ENCODE measurements at regions not wholly inside any gene's neighbourhood (a gene's known extent, or its start where the extent isn't known, plus 50 kb on each side); places are given as distances from the start of the nearest gene placed in this dataset.
A peak's percentile ranks its signal among the peaks of the same experiment; 100 is the strongest.

DNA sequence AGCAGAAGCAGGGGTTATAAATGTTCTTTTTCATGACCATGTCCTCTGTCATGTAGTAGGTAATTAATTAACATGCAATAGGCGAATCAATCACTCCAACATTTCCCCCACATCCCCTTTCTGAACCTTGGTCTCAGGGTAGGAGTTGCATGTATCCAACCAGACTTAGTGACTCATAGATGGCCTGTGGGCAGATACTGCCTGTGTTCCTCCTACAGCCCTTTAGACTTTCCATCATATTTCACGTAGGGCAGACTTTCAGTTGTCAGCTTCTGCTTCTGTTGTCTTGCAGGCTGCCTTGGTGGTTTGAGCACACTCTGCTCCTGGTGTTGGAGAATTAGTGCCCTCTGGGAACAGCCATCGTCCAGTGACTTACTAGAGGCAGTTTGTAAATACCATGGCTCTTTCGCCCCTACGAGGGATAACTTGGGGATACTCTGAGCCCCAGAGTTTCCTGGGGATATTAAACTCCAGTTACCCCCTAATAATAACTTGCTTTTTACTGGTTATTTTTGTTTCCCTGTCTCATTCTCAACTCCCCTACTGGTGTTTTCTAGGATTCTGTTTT is 244.4 kb downstream of the EDEM1 start (continued):
- TF ChIP-seq ATF2 (CRISPR knock-in tag; IDR thresholded peaks at IDR 0.05) (no peak), NR1H2 (CRISPR knock-in tag; IDR thresholded peaks at IDR 0.05) (no peak), NFE2L1 (tag; IDR thresholded peaks at IDR 0.05; ENCODE audit: borderline replicate concordance, low read depth) (no peak), CHD1 (IDR thresholded peaks at IDR 0.05; ENCODE audit: low read length) (no peak), MCM7 (IDR thresholded peaks at IDR 0.05) (no peak), ZNF717 (CRISPR knock-in tag; IDR thresholded peaks at IDR 0.05) (no peak), ARID1B (IDR thresholded peaks at IDR 0.05) (peak; percentile 62), FOS (IDR thresholded peaks at IDR 0.05; ENCODE audit: extremely low read depth, insufficient read length) (peak; percentile 24), SMARCA4 (IDR thresholded peaks at IDR 0.05) (peak; percentile 42; the same call in 1 of the 2 replicates), MGA (IDR thresholded peaks at IDR 0.05) (no peak), ILF3 (IDR thresholded peaks at IDR 0.05; ENCODE audit: borderline replicate concordance) (no peak), HOXB6 (CRISPR knock-in tag; IDR thresholded peaks at IDR 0.05; ENCODE audit: borderline replicate concordance) (no peak)
- TF ChIP-seq, protein P1, sequence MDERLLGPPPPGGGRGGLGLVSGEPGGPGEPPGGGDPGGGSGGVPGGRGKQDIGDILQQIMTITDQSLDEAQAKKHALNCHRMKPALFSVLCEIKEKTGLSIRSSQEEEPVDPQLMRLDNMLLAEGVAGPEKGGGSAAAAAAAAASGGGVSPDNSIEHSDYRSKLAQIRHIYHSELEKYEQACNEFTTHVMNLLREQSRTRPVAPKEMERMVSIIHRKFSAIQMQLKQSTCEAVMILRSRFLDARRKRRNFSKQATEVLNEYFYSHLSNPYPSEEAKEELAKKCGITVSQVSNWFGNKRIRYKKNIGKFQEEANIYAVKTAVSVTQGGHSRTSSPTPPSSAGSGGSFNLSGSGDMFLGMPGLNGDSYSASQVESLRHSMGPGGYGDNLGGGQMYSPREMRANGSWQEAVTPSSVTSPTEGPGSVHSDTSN (CRISPR knock-in tag; IDR thresholded peaks at IDR 0.05; ENCODE audit: low read depth) = no peak
- TF ChIP-seq, protein P1 (tag; conservative IDR thresholded peaks at IDR 0.05; ENCODE audit: low read depth) = peak; percentile 64
